HUDEP-2 (cell line): ENCODE measurements at regions not wholly inside any gene's neighbourhood (a gene's known extent, or its start where the extent isn't known, plus 50 kb on each side); places are given as distances from the start of the nearest gene placed in this dataset.
"Not testable (repeated sequence)": the region's sequence is repeated elsewhere in the genome, so short reads cannot be mapped to it uniquely, and the experiment has no call there.

ENCODE experiments used
- DNase-seq, 76 experiments: peaks; one replicate each; lab custom pipeline; 2025; ENCODE audit not compliant: unreplicated experiment in 76 of 76; lab: John Stamatoyannopoulos, UW

- DNase-seq = not testable (repeated sequence)
These were observed 255.1 kb upstream of the PAPPA start for GRCh38 chr9:115898478-115898877.

GRCh38 chr9:115900698-115901097 lies 252.9 kb upstream of the PAPPA start:
- DNase-seq = no peak

GRCh38 chr9:115910959-115911358 lies 242.6 kb upstream of the PAPPA start:
- DNase-seq = no peak

- DNase-seq = no peak
These were observed 241.5 kb upstream of the PAPPA start for GRCh38 chr9:115912086-115912485.

DNA sequence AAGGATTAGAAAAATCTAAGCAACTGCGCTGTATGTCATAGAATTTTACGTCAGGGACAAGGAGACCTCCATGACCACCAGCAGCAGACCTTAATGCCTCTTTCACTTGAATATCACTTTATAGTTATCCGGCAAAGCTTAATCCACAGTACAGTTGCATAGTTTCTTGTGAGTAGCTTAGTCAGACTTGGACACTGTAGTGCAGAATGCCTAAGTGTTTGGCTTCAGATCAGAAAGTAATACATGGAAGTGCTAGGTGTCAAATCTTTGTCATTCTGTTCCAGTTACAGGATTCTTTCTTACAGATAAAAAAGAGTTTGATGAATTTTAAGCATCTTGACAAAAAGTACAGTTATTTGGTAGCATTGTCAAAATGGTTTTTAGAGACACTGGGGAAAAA lies 239.9 kb upstream of the PAPPA start:
- no peak for DNase-seq

DNA sequence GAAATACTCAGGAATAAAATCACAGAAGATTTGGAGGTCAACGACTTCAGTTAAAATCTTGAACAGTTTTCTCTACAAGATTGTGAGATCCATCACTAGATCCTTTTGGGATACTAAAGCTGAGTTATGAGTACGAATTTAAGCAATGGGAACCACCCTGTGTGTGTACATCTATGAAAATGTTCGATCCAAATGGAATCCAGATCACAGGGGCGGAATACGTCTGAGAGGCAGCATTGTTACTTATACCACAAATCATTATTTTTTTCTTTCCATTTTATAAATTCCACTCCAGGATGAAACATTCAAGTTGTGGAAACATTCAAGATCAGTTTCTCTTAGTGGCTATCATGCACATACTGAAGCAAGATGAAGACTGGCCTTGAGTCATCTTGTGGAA lies 239.3 kb upstream of the PAPPA start:
- DNase-seq = no peak

DNA sequence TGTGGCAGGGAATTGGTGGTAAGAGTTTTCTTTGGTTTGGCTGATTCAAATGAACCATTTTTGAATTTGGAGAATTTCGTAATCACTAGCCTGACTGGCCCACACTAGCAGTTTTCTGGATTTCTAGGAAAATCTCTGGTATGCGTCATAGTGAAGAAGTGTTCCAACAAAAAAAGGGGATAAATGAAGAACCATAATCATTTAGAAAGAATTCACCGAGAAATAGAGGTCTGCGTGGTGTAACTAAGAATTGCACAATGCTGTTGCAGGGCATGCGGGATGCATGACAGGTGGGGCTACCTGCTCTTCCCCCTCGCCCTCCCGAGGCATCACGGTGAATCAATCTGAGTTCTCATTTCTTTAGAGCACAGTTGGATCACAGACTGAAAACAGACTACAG lies 232.3 kb upstream of the PAPPA start:
- no peak for DNase-seq

DNA sequence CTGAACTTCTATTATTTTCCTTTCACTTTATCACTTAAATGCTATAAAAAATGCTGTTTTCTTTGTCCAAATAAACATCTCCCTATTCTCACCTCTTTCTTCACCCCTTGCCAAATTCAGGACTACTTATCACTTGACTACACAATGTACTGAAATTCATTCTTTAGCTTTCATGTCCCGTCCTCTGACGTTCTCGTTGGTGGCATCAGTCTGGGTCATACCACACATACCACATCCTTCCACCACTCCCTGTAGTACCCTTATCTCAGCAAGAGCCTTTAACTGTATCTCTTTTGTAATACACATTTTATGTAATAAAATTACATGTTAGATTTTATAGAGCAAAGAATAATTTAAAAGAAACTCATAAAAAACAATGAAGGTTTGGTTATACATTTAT lies 231.1 kb upstream of the PAPPA start:
- no peak for DNase-seq

DNA sequence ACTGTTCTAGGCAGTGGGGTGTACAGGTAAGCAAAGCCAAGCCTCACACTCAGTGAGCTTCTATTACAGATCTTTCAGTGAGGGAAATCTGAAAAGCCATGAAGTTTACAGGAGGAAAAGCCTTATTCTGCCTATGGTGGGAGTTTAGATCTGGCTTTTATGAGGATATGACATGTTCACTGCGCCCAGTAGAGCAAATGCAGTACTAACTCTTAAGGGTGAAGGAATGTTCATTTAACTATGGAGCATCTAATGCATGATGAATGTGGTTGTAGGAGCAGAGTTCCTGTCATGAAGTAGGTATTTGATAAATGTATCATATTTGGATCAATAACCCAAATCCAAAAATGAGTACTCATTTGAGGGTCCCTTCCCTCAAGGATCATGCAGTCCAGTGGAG lies 230.2 kb upstream of the PAPPA start:
- no peak for DNase-seq

- DNase-seq = no peak
These were observed 229.5 kb upstream of the PAPPA start for GRCh38 chr9:115923903-115924668.

GRCh38 chr9:115924669-115924987 lies 229.0 kb upstream of the PAPPA start:
- DNase-seq = no peak

- DNase-seq = no peak
These were observed 228.2 kb upstream of the PAPPA start for GRCh38 chr9:115925424-115925823.

GRCh38 chr9:115930472-115930871 lies 223.1 kb upstream of the PAPPA start:
- no peak for DNase-seq

DNA sequence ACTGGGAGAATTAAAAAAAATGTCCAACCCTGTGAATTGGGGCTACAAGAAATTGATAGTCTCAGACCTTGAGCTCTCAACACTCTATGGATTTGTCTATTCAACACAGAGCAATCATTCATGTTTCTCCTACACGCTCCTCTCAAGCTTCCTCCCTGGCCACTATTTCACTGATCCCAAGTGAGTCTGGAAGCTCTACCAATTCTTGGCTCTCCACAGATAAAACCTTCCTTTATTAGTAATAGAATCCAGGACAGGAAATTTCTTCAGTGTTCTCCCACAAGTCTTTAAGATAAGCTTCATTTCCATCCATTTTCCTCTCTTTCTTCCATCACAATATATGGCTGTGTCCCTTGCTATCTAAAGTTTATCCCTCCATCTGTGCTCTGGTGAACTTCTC lies 215.1 kb upstream of the PAPPA start:
- no peak for DNase-seq

DNA sequence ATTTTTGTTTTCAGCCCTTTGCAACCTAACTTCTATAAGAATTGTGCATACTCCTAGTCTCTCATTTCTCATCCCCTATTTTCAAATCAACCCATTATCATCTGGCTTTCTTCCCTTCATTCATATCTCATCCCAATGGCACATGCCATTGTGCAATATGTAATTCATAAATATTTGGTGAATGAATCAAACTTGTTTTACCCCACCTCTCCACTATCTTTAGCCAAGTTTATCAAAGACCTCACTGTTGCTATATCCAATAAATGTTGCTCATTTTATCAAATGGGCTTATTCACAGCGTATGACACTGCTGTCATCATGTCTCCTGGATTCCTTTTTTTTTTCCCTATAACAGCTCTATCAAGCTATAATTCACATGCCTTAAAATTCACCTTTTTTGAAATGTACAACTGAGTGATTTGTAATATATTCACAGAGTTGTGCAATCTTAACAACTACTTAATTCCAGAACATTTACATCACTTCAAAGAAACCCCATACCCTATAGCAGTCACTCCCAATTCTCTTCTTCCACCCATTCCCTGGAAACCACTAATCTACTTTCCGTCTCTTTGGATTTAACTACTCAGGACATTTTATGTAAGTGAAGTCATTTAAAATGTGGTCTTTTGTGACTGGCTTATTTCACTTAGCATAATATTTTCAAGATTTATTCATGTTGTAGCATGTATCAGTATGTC lies 214.4 kb upstream of the PAPPA start:
- DNase-seq = no peak

GRCh38 chr9:115941561-115942315 lies 211.9 kb upstream of the PAPPA start:
- no peak for DNase-seq

DNA sequence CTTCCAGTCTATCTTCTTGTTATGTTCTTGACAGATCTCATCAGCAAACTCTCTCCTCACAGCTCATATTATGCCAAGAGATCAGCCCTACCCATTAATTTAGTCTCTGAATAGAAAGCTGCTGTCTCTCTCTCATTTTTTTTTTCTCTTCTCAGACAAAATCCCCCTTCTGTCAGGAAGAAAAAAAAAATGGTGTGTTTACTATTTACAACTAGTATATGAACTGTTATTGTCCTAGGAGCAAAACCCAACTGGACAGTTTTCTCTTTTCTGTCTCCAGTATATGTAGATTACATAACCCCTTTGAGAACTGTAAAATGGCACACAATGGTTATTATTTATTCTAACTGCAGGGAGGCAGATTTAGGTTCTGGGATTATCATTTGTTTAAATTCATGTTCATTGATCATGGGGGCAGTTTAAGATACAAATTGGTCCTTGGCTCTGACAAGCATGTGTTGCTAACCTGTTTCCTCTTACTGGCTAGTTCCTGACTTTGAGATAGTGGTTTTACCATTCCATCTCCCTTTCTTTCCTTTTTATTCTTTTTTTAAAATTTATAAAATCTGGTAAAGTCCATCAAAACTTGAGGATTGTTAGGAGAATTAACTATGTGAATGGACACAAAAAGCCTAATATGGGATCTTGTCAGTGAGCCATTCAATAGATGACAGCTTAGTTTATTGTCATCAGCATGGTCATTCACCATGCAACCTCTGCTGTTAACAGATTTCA lies 210.0 kb upstream of the PAPPA start:
- DNase-seq = no peak

DNA sequence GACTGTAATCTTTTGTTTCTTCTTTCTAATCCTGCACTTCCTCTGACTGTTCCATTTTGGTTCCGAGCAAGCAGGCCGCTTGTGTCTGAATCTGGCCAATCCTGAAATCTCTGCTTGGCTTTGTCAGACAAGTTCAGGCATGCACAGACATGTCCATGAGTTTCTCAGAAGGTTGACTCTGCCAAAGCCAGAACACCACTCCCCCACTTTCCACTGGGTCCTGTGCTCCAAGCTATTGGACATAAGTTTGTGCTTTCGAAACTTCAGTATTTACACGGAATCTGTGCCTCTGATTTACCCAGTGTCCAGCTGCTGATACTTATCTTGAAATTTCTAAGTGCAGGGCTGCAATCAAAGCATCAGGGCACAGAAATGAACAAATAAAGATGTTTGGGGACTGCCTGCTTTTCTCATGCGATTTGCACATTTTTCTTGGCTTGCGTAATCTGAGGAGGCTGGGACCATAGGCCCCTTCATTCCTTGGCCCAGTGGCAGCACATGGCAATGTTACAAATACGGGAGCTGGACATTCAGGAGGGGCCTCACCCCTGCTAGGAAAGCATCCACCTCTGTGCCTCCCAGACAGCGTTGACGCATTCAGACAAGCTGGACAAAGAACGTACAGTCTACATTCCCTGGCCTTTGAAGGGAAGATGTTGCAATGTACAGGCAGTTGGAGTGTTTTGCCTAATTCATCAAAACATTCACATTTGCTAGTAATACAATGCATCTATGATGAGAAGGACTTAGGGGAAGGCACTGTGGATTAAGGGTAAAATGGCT lies 209.2 kb upstream of the PAPPA start:
- peak in 1 of 76 experiments; percentile 2 for DNase-seq

GRCh38 chr9:115945009-115945431 lies 208.6 kb upstream of the PAPPA start:
- no peak for DNase-seq

- no peak for DNase-seq
These were observed 207.1 kb upstream of the PAPPA start for GRCh38 chr9:115946530-115946929.
